Esophagus squamous epithelium (tissue), 5 donors: ENCODE measurements at regions not wholly inside any gene's neighbourhood (a gene's known extent, or its start where the extent isn't known, plus 50 kb on each side); places are given as distances from the start of the nearest gene placed in this dataset.

Experiments used
- DNase-seq: peaks from one replicate; lab custom pipeline; 2025; lab: John Stamatoyannopoulos, UW
- H3K27ac ChIP-seq, 4 donors: fragments of 200-600 bp; sonication (generic); one replicate each; pipeline ENCODE4 v1.5.1; 2016 to 2019; ENCODE audit warnings: mild to moderate bottlenecking in 1 of 4
- H3K27me3 ChIP-seq, 4 donors: fragments of 200-600 bp; sonication (generic); 1 replicate in 3 of 4; 2 replicates in 1 of 4; pipeline versions ENCODE4 v1.5.1 to v1.6.0; 2017 to 2021; ENCODE audit warnings: antibody characterized with exemption in 1 of 4
- H3K36me3 ChIP-seq, 3 donors: fragments of 200-600 bp; sonication (generic); one replicate each; pipeline ENCODE4 v1.5.1; 2016 to 2019
- H3K4me1 ChIP-seq, 3 donors: fragments of 200-600 bp; sonication (generic); one replicate each; pipeline ENCODE4 v1.5.1; 2017 to 2019
- H3K4me3 ChIP-seq, 4 donors: fragments of 200-600 bp; sonication (generic); 1 replicate in 3 of 4; 2 replicates in 1 of 4; pipeline ENCODE4 v1.5.1; 2016 to 2019; ENCODE audit warnings: mild to moderate bottlenecking in 2 of 4, moderate library complexity in 1 of 4
- H3K9me3 ChIP-seq, 3 donors: fragments of 200-600 bp; sonication (generic); one replicate each; pipeline ENCODE4 v1.5.1; 2016 to 2019
- POLR2A ChIP-seq, 4 donors: fragments of 450-650 bp; IDR thresholded peaks; one replicate each; pipeline ENCODE4 v1.6.1; 2017; ENCODE audit warnings: antibody characterized with exemption in 4 of 4, mild to moderate bottlenecking in 4 of 4, moderate library complexity in 3 of 4
- WGBS, 2 donors: methylation state at CpG; one replicate each; pipeline ENCODE4 v1.1.5; 2018; 5-methylcytosine and 5-hydroxymethylcytosine counted together
- intact Hi-C: fragments of 100-400 bp; cut with DNase I; formaldehyde crosslinking; loops from one replicate; pipeline ENCODE4 v1.15.0; 2022
- TF ChIP-seq, protein P1 (sequence below), 6 experiments: fragments of 450-650 bp in 4 of 6; fragments of 200-600 bp in 2 of 6; sonication (generic) in 2 of 6; IDR thresholded peaks; one replicate each; pipeline ENCODE4 v1.5.1; 2016 to 2019; ENCODE audit warnings: antibody characterized with exemption in 6 of 6, mild to moderate bottlenecking in 4 of 6, moderate library complexity in 4 of 6
- donor health status: DM: yes; HTN: yes; CAD: no.

DNA sequence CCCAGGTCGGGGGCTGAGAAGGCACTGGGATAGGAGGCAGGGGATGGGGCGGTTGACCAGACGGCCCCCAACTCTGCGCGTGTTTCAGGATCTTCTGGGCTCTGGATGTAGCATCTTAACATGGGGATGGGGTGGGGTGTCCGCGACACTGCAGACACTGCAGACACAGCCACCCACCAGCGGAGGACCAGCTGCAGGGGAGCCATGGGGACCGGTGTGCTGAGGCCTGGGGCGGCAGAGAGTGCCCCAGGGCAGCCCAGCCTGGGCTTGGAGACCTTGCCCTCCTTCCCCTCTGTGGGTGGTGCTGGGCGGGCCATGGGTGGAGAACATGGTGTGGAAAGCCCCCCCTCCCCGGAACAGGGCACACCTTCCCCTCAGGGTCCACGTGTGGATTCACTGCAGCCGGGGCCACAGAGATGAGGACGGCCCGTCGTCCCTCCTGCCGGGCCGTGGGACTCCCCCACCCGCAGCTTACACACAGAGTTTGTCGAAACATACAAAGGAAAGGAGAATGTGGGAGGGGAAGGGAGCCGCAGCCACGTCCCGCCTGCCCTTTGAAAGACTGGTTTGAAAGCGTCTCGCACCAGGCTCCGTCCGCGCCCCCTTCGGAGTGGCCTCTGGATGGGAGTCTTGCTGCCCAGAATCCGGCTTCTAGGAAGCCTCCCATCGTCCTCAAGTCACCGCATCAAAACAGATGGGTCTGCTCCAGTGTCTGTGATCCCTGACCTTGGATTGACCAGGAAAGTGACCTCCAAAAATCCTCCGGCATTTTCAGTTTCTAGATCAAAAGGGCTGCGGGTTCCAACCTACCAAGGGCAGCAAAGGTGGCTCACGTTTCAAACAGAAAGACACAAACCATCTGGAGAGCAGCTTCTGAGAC is 91.5 kb upstream of the TCERG1L start:
- Histone ChIP-seq H3K4me3 (no peak overlapping the region), H3K27me3 (peaks cover 0 to 87% (median 0%) of the 10 kb centered on the region in 4 donors), H3K36me3 (no peaks in the 10 kb centered on the region), H3K27ac (no peak overlapping the region), H3K4me1 (no peaks in the 10 kb centered on the region), H3K9me3 (no peaks in the 10 kb centered on the region)
- intact Hi-C loops = no loop called here
- WGBS, 2 donors = 69 to 83% methylated on average over 8 to 11 of the region's 36 CpGs
- no peak for TF ChIP-seq POLR2A (IDR thresholded peaks at IDR 0.05)
- TF ChIP-seq, protein P1, sequence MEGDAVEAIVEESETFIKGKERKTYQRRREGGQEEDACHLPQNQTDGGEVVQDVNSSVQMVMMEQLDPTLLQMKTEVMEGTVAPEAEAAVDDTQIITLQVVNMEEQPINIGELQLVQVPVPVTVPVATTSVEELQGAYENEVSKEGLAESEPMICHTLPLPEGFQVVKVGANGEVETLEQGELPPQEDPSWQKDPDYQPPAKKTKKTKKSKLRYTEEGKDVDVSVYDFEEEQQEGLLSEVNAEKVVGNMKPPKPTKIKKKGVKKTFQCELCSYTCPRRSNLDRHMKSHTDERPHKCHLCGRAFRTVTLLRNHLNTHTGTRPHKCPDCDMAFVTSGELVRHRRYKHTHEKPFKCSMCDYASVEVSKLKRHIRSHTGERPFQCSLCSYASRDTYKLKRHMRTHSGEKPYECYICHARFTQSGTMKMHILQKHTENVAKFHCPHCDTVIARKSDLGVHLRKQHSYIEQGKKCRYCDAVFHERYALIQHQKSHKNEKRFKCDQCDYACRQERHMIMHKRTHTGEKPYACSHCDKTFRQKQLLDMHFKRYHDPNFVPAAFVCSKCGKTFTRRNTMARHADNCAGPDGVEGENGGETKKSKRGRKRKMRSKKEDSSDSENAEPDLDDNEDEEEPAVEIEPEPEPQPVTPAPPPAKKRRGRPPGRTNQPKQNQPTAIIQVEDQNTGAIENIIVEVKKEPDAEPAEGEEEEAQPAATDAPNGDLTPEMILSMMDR (IDR thresholded peaks at IDR 0.05) = no peak
- no peak for DNase-seq

- intact Hi-C loops = no loop called here
- Histone ChIP-seq H3K27me3 (peaks cover 0 to 86% (median 0%) of the 10 kb centered on the region in 4 donors), H3K4me3 (no peak overlapping the region), H3K27ac (no peak overlapping the region), H3K9me3 (no peaks in the 10 kb centered on the region), H3K4me1 (no peaks in the 10 kb centered on the region), H3K36me3 (no peaks in the 10 kb centered on the region)
- TF ChIP-seq, protein P1 (IDR thresholded peaks at IDR 0.05) = no peak
- no peak for TF ChIP-seq POLR2A (IDR thresholded peaks at IDR 0.05)
- no peak for DNase-seq
- WGBS, 2 donors = no CpG with 5 or more reads among the region's 7 CpGs
These were observed 92.4 kb upstream of the TCERG1L start for GRCh38 chr10:131403936-131404335.

GRCh38 chr10:131404886-131405285 is 93.4 kb upstream of the TCERG1L start:
- Histone ChIP-seq H3K27ac (no peak overlapping the region), H3K4me3 (no peak overlapping the region), H3K4me1 (no peaks in the 10 kb centered on the region), H3K36me3 (no peaks in the 10 kb centered on the region), H3K9me3 (no peaks in the 10 kb centered on the region), H3K27me3 (peaks cover 0 to 92% (median 0%) of the 10 kb centered on the region in 4 donors)
- 81% methylated on average over 2 to 7 of the region's 10 CpGs for WGBS, 2 donors
- TF ChIP-seq, protein P1 (IDR thresholded peaks at IDR 0.05) = no peak
- no peak for TF ChIP-seq POLR2A (IDR thresholded peaks at IDR 0.05)
- intact Hi-C loops = no loop called here
- no peak for DNase-seq

DNA sequence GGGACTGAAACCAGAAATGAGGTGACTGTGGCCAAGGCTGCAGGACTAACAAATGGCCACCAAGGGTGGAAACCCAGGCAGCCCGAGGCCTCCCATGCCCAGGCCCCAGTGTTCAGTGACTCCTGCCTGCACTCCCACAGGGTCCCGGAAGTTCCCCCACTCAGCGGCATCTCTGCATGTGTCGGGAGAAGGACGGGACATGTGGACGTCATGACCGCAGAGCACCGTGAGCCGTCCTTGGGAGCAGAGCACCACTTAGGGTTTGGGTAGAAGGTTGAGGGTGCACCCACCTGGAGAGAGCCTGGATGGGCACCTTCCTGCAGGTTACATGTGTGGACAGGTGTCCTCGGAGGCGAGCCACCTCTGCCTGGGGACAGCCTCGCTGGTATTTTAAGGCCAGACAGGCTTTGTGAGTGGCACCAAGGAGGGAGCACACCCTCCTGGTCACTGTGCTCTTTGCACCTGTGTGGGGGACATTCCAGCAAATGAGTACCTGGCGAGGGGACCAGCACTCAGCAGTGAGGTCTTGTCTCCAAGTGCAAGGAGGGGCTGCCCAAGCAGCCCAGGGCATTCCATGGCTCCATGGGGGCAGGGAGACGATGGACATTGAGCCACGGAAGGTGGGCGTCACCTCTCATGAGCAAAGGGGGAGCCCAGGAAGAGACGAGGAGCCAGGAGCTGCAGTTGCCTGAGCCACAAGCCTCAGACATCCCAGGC is 95.3 kb upstream of the TCERG1L start:
- TF ChIP-seq, protein P1 (IDR thresholded peaks at IDR 0.05) = no peak
- TF ChIP-seq POLR2A (IDR thresholded peaks at IDR 0.05) = no peak
- 97% methylated on average over 6 of the region's 17 CpGs; no CpG with 5 or more reads in 1 of the 2 donors for WGBS, 2 donors
- H3K4me1 ChIP-seq = no peaks in the 10 kb centered on the region
- no peaks in the 10 kb centered on the region for H3K36me3 ChIP-seq
- DNase-seq = no peak
- H3K27ac ChIP-seq = no peak overlapping the region
- no peak overlapping the region for H3K4me3 ChIP-seq
- H3K27me3 ChIP-seq = peaks cover 0 to 92% (median 0%) of the 10 kb centered on the region in 4 donors
- intact Hi-C loops = no loop called here
- H3K9me3 ChIP-seq = no peaks in the 10 kb centered on the region

- no peak for TF ChIP-seq POLR2A (IDR thresholded peaks at IDR 0.05)
- TF ChIP-seq, protein P1 (IDR thresholded peaks at IDR 0.05) = no peak
- DNase-seq = no peak
- intact Hi-C loops = no loop called here
These were observed 107.2 kb upstream of the TCERG1L start for GRCh38 chr10:131418681-131419080.

More at GRCh38 chr10:131418681-131419080, 107.2 kb upstream of the TCERG1L start:
- Histone ChIP-seq H3K4me1 (peaks cover 0 to 9% (median 0%) of the 10 kb centered on the region in 3 donors), H3K27ac (no peak overlapping the region), H3K4me3 (no peak overlapping the region), H3K36me3 (no peaks in the 10 kb centered on the region), H3K9me3 (peaks cover 0 to 6% (median 0%) of the 10 kb centered on the region in 3 donors), H3K27me3 (peaks cover 0 to 94% (median 0%) of the 10 kb centered on the region in 4 donors)
- WGBS, 2 donors = 28 to 50% methylated on average over 5 of the region's 5 CpGs
